ENCODE measurements at regions not wholly inside any gene's neighbourhood (a gene's known extent, or its start where the extent isn't known, plus 50 kb on each side); places are given as distances from the start of the nearest gene placed in this dataset.

DNA sequence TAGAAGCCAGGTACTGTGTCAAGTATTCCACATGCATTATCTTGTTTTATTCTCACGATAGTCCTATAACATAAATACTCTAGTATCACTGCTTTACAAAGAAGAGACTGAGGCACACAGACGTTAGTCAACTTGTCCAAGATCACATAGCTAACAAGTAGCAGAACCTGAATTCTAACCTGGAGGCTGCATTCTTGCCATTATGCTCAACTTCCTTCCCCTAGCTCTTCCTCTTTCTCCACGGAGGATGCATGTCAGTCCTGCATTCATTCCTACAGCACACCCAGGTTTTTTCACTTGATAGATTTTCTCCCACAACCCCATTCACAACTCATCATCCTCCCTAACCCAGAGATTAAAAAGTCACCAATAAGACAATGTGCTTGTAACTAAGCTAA lies 388.5 kb upstream of the NFE2L3 start:
- FAIRE-seq (no peak), DNase-seq (ENCODE audit: insufficient read length, low spot score) (no peak)
- TF ChIP-seq, protein P1, sequence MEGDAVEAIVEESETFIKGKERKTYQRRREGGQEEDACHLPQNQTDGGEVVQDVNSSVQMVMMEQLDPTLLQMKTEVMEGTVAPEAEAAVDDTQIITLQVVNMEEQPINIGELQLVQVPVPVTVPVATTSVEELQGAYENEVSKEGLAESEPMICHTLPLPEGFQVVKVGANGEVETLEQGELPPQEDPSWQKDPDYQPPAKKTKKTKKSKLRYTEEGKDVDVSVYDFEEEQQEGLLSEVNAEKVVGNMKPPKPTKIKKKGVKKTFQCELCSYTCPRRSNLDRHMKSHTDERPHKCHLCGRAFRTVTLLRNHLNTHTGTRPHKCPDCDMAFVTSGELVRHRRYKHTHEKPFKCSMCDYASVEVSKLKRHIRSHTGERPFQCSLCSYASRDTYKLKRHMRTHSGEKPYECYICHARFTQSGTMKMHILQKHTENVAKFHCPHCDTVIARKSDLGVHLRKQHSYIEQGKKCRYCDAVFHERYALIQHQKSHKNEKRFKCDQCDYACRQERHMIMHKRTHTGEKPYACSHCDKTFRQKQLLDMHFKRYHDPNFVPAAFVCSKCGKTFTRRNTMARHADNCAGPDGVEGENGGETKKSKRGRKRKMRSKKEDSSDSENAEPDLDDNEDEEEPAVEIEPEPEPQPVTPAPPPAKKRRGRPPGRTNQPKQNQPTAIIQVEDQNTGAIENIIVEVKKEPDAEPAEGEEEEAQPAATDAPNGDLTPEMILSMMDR (IDR thresholded peaks at IDR 0.05; ENCODE audit: insufficient read depth, missing control alignments): no peak

DNA sequence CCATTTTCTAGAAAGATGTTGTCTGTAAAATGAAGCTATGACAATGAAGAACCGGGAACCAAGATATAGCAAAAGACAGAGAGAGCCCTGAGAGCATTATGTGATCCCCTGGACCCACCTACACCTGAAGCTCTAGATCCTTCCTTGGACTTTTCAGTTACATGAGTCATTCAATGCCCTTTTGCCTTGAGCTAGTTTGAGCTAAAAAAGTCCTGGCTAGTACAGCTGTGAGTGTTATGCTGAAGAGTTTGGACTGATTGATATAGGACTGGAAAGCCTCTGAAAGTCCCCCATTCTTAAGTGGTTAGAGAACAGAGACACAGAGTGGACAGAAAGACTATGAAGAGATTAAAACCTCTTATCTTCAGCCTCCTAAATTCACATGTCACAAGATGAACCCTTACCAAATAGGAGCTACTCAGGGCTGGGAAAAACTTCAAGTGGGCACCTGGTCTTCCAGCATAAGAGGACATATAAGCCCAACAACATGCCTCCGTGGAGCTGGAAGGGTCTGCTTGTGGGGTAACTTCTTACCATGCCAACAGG lies 386.8 kb upstream of the NFE2L3 start:
- DNase-seq (ENCODE audit: insufficient read length, low spot score) (no peak), FAIRE-seq (no peak)
- TF ChIP-seq, protein P1 (IDR thresholded peaks at IDR 0.05; ENCODE audit: insufficient read depth, missing control alignments): no peak

DNA sequence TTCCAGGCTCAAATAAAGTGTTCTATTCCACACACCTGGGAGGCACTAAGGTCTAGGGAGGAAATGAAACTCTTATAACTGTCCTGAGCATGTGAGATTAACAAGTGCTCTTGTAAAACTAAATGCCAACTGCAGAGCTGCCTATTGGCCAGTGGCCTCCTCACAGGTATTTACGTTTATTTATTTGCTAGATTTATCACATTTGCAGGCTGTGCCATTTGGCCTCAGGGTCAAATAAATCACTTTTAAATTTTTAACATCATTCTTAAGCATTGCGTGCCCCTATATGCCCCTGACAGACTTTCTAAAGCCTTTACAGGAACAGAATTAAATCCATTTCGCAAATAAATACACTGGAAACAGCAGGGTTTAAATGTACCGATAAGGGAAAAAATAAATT lies 381.8 kb upstream of the NFE2L3 start:
- TF ChIP-seq, protein P1 (IDR thresholded peaks at IDR 0.05; ENCODE audit: insufficient read depth, missing control alignments): no peak
- FAIRE-seq: no peak
- no peak for DNase-seq (ENCODE audit: insufficient read length, low spot score)

DNA sequence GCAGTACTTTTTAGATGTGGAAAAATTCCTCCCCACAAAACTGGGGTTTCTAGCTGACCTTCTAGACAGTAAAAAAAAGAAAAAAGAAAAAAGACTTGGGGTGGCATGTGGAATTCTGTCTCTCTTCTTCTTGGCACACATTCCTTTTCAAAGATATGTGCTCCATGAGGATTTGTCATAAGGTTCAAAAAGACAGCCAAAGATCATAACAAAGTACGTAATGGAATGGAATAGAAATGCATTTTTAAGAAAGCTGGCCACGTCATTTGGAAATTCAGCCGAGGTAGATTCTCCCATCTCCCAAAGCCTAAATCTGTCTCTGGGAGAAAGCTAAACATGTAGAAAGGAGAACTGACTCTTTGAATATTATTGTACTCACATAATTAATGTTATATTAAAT lies 381.3 kb upstream of the NFE2L3 start:
- TF ChIP-seq, protein P1 (IDR thresholded peaks at IDR 0.05; ENCODE audit: insufficient read depth, missing control alignments): no peak
- FAIRE-seq: no peak
- DNase-seq (ENCODE audit: insufficient read length, low spot score): no peak

DNA sequence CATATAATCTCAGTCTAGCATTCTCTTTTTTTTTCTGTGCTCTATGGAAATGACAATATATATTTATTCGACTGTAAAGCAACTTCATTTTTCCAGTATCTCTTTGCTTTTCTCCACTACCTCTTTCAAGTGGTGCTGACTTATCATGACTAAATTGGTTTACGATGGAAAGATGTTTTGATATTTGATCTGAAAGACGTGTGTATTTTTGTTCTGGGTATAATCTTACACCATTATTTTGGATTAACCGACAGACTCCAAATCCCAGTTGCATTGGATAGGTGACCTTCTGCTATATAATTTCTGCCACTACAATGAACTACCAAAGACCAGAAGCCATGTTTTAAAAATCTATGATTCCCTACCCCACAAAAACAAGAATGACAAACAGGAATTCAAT lies 380.5 kb upstream of the NFE2L3 start:
- FAIRE-seq (no peak), DNase-seq (ENCODE audit: insufficient read length, low spot score) (no peak)
- TF ChIP-seq, protein P1 (IDR thresholded peaks at IDR 0.05; ENCODE audit: insufficient read depth, missing control alignments): no peak

DNA sequence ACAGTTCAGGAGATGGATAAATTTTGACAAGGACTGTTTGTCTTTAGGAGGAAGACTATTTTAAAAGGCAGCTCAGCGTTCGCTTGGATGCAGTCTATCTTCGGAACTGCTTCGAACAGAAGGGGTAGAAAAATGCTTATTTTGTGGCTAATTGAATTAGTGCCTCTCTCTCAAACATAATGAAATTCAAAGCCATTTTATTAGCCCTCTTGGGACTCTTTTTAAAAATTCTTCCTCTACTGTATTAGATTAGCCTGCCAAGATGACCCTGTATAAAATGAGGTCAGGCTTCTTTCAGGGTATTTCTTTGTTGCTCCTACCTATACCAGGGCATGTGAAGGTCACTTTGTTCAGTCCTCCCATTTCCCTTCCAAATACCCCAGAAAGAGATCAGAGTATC lies 379.2 kb upstream of the NFE2L3 start:
- FAIRE-seq (no peak), DNase-seq (ENCODE audit: insufficient read length, low spot score) (no peak)
- TF ChIP-seq, protein P1 (IDR thresholded peaks at IDR 0.05; ENCODE audit: insufficient read depth, missing control alignments): no peak

DNA sequence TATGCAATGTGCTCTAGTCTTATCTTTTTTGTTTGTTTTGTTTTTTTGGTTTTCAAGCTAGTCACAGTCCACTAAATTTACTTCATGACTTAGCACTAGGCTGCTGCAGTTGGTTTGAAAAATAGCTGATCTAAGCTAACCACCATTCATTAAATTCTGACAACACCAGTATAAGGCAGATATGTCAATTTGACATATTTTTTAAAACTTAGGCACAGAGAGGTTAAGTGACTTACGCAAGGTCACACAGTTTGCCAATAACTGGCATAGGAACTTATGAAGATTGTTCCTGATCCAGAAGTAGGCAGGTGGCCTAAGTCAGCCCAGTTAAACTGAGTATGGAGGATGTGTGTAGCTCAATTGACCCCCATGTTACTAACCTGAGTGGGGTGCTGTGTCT lies 377.3 kb upstream of the NFE2L3 start:
- no peak for DNase-seq (ENCODE audit: insufficient read length, low spot score)
- TF ChIP-seq, protein P1 (IDR thresholded peaks at IDR 0.05; ENCODE audit: insufficient read depth, missing control alignments): no peak
- FAIRE-seq: no peak

Data from D721Med (cell line).